ENCODE measurements at regions not wholly inside any gene's neighbourhood (a gene's known extent, or its start where the extent isn't known, plus 50 kb on each side); places are given as distances from the start of the nearest gene placed in this dataset.

DNA sequence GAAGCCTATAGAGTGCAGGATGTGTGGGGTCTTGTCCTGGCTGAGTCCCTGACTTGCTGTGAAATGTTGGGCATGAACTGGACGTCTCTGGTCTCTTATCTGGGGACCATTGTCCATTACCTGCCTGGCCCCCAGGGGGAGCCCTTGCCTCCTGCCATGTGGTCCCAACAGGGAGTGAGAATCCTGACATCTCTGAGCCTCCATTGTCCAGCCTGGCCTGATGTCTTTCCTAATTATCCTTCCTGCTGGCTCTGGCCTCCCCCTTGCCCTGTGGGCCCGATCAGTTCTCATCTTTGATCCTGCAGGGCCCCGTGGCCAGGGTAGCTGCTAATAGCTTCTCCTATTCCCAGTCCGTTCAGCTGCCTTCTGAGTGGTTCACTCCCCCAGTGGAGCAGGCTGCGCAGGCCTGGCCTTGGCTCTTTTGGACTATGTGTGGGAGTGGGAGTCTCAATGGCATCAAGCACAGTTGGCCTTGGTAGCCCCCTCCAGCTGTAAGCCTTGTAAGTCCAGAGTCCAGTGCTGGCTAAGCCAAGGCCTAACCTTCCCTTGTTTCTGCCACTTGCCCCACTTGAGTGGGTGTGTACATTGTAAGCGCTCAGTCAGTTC is 77.9 kb upstream of the RALY start:
- TF ChIP-seq, protein P1, sequence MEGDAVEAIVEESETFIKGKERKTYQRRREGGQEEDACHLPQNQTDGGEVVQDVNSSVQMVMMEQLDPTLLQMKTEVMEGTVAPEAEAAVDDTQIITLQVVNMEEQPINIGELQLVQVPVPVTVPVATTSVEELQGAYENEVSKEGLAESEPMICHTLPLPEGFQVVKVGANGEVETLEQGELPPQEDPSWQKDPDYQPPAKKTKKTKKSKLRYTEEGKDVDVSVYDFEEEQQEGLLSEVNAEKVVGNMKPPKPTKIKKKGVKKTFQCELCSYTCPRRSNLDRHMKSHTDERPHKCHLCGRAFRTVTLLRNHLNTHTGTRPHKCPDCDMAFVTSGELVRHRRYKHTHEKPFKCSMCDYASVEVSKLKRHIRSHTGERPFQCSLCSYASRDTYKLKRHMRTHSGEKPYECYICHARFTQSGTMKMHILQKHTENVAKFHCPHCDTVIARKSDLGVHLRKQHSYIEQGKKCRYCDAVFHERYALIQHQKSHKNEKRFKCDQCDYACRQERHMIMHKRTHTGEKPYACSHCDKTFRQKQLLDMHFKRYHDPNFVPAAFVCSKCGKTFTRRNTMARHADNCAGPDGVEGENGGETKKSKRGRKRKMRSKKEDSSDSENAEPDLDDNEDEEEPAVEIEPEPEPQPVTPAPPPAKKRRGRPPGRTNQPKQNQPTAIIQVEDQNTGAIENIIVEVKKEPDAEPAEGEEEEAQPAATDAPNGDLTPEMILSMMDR (IDR thresholded peaks at IDR 0.05; ENCODE audit: borderline replicate concordance, control extremely low read depth, extremely low read depth, insufficient read depth, missing control alignments), result peak; percentile 46
- DNase-seq (ENCODE audit: low spot score), result peak; percentile 72

DNA sequence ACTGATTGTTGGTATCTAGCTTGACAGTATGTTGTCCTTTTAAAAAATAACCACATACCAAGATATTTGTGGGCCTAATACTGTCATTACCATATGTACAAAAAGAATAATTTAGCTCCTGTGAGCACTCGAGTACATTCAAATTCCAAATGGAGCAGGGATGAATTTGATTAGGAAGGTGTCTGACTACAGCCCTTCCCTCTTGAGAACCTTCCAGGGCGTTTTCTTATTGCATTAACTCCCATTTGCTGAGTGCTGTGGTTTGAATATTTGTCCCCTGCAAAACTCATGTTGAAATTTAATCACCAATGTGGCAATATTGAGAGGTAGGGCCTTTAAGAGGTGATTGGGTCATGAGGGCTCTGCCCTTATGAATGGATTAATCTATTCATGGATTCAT is 76.9 kb upstream of the RALY start:
- in situ Hi-C loops (cut with MboI; ENCODE audit: low sequenced_read_pairs, unreplicated experiment), result no loop called here
- TF ChIP-seq, protein P1 (IDR thresholded peaks at IDR 0.05; ENCODE audit: borderline replicate concordance, control extremely low read depth, extremely low read depth, insufficient read depth, missing control alignments), result no peak
- no peak for DNase-seq (ENCODE audit: low spot score)

More for the DNA sequence above, 77.9 kb upstream of the RALY start:
- in situ Hi-C loops (cut with MboI; ENCODE audit: low sequenced_read_pairs, unreplicated experiment), result no loop called here

DNA sequence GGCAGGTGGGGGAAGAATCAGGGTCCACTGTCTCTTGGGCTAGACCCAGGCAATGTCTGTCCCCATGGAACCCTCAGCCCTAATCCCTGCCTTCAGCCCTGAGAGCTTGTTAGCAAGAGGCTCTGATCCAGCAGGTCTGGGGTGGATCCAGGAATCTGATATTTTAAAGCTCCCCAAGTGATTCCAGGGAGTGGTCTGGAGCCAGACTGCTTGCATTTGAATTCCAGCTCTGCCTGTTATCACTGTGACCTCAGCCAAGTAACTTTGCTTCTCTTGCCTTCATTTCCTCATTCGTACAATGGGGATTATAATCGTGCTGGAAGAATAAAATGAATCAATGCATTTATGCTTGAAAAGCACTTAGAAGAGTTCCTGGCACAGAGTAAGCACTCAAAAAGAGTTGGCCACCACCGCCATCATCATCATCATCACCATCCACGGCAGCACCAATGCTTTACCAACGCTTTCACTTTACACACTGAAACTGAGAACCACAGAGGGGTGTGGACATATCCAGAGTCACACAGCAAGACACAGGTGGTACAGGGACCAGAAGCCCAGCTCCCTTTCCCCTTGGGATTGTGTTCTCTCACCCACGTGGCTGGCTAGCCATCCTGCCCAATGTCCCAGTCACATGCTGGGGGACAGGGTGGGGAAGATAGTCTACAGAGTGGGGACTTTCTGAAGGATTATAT is 75.7 kb upstream of the RALY start:
- no peak for DNase-seq (ENCODE audit: low spot score)
- TF ChIP-seq, protein P1 (IDR thresholded peaks at IDR 0.05; ENCODE audit: borderline replicate concordance, control extremely low read depth, extremely low read depth, insufficient read depth, missing control alignments), result no peak
- in situ Hi-C loops (cut with MboI; ENCODE audit: low sequenced_read_pairs, unreplicated experiment), result no loop called here

DNA sequence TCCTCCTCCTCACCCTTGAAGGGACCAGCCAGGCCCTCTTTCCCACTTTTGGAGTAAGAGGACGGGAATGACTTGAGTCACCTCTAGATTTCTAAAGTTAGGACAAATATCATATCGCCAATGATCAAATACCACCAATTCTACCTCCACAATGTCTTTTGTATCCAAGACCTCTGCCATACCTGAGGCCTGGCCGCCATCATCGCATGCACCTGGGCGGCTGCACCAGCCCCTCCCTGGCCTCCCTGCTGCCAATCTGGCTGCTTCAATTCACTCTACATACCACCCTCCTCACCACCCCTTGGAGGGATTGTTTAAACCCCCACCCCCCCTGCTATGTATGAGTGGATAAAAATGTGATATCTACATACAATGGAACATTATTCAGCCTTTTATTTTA is 75.0 kb upstream of the RALY start:
- TF ChIP-seq, protein P1 (IDR thresholded peaks at IDR 0.05; ENCODE audit: borderline replicate concordance, control extremely low read depth, extremely low read depth, insufficient read depth, missing control alignments), result no peak
- no peak for DNase-seq (ENCODE audit: low spot score)
- in situ Hi-C loops (cut with MboI; ENCODE audit: low sequenced_read_pairs, unreplicated experiment), result no loop called here

DNA sequence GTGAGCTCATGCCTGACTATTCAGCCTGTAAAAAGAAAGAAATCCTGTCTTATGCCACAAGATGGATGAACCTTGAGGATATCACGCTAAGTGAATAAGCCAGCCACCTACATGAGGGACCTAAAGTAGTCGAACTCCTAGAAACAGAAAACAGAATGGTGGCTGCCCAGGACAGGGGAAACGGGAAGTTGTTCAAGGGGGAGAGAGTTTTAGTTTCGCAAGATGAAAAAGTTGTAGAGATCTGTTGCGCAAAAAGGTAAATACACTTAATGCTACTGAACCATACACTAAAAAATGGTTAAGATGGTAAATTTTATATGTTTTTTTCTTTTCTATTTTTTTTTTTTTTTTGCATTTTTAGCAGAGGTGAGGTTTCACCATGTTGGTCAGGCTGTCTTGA is 74.1 kb upstream of the RALY start:
- TF ChIP-seq, protein P1 (IDR thresholded peaks at IDR 0.05; ENCODE audit: borderline replicate concordance, control extremely low read depth, extremely low read depth, insufficient read depth, missing control alignments), result no peak
- in situ Hi-C loops (cut with MboI; ENCODE audit: low sequenced_read_pairs, unreplicated experiment), result no loop called here
- DNase-seq (ENCODE audit: low spot score), result no peak

DNA sequence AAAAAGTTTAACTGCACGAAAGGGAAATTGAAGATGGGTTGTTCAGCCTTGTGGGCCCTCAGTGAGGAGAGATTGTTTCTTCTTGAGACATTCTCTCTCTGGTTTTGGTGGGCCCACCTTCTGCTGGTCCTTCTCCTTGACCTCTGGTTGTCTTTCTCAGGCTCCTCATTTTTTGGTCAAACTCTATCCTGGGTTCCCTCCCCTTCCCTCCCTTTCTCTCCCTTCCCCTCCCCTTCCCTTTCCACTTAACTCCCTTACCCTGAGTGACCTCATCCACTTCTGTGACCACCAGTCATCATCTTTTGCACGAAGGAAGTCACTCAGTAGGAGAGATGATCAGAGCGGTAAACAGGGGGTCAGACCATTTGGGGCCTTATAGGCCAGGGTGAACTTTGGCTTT is 71.5 kb upstream of the RALY start:
- in situ Hi-C loops (cut with MboI; ENCODE audit: low sequenced_read_pairs, unreplicated experiment), result no loop called here
- TF ChIP-seq, protein P1 (IDR thresholded peaks at IDR 0.05; ENCODE audit: borderline replicate concordance, control extremely low read depth, extremely low read depth, insufficient read depth, missing control alignments), result no peak
- DNase-seq (ENCODE audit: low spot score), result no peak

All from GM13976 (cell line).